Stimulated activated CD4-positive, alpha-beta T cell treated with anti-CD3 and anti-CD28 coated beads, Interleukin-4, amount 100 ng/mL, for 24 hours (primary cell): ENCODE measurements at regions not wholly inside any gene's neighbourhood (a gene's known extent, or its start where the extent isn't known, plus 50 kb on each side); places are given as distances from the start of the nearest gene placed in this dataset.
"Not testable (repeated sequence)": the region's sequence is repeated elsewhere in the genome, so short reads cannot be mapped to it uniquely, and the experiment has no call there.

Experiments used
- DNase-seq: peaks from one replicate; pipeline ENCODE4 v3.0.0-alpha.2; 2020

DNA sequence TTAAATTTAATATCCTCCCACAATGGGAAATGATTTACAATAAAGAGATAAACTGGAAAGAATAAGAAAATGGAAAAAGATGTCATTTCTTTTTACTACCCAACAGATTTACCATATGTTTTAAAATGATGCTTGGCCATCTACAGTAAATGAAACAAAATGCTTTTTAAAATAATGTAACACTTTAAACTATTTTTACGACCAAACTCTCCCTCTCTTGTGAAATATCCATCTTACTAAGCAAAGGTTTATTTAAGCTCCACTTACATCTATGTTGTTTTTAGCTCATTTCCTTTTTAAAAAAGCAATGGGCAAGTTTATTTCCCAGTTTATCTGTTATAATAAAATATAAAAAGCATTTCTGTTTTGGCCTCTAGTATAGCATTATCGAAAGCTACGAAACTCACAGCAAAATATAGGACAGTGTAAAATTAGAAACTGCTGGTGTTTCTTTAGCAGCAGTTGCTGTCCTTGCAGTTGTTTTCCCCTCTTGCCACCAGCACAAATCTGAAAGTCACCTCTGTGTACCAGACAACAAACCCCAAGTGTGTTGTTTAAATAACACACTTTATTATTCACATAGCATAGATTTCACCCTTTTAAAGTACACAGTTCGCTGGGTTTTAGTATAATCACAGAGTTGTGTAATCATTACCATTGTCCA, 195.1 kb downstream of the CDRT15L2 start:
- DNase-seq = no peak

GRCh38 chr17:20775331-20775730, 195.8 kb downstream of the CDRT15L2 start:
- DNase-seq = no peak

DNA sequence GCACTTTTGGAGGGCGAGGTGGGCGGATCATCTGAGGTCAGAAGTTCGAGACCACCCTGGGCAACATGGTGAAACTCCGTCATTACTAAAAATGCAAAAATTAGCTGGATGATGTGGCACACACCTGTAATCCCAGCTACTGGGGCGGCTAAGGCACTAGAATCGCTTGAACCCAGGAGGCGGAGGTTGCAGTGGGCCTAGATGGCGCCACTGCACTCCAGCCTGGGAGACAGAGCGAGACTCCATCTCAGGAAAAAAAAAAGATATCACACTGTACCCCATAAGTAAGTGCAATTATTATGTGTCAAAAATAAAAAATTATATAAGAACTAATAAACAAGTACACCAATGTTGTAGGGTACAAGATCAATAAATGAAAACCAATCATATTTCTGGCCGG, 200.0 kb downstream of the CDRT15L2 start:
- DNase-seq = no peak

GRCh38 chr17:20781260-20781659, 201.7 kb downstream of the CDRT15L2 start:
- DNase-seq = no peak

DNA sequence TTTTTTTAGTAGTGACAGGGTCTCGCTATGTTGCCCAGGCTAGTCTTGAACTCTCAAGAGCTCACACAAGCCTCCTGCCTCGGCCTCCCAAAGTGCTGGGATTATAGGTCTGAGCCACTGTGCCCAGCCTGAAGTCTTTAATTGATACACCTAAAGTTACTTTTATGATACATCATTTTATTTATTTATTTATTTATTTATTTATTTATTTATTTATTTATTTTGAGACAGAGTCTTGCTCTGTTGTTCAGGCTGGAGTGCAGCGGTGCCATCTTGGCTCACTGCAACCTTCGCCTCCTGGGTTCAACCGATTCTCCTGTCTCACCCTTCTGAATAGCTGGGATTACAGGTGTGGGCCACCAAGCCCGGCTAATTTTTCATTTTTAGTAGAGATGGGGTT, 202.3 kb downstream of the CDRT15L2 start:
- DNase-seq = not testable (repeated sequence)

GRCh38 chr17:20783091-20783490, 203.6 kb downstream of the CDRT15L2 start:
- DNase-seq = no peak

GRCh38 chr17:20784100-20784665, 204.7 kb downstream of the CDRT15L2 start:
- no peak for DNase-seq

DNA sequence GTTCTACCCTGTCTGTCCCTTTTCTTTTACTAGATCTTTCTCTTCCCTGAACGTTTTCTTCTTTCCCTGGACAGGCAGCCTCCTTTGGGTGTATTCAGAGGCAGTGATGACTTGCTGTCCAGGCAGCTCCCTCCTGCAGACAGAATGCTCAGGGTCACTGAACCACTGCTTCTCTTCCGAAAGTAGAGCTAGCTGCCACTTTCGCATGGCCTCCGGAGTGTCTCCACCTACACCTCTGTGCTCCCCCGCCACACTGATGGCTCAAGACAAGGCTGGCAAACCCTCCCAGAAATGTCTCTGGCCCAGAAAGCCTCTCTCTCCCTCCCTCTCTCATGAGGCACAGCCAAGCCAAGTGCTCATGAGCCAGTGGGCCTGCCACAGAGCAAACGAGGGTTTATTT, 207.8 kb downstream of the CDRT15L2 start:
- DNase-seq = no peak

- no peak for DNase-seq
Measured at GRCh38 chr17:20791626-20792025, 212.1 kb downstream of the CDRT15L2 start.

GRCh38 chr17:20794532-20794931, 215.0 kb downstream of the CDRT15L2 start:
- not testable (repeated sequence) for DNase-seq

DNA sequence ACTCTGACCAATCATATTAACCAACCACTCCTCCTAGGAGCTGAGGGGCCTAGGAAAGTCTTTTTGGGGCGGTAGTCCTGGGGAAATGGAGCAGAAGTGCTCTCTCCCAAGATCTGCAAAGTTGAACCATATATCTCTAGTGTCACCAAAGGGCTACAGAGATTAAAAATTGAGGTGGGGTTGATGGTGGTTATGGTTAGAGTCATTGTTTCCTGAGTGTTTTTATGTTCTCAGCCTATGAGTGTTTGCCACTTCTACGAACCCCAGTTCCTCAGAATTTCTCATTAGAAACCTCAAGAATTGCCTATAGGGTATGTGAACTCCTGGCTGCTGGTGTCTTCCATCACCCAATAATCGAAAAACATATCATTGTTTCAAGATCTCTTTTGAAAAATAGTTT, 217.8 kb downstream of the CDRT15L2 start:
- no peak for DNase-seq

- no peak for DNase-seq
Measured at GRCh38 chr17:20800146-20800545, 220.6 kb downstream of the CDRT15L2 start.

GRCh38 chr17:20805751-20806150, 226.2 kb downstream of the CDRT15L2 start:
- no peak for DNase-seq

- not testable (repeated sequence) for DNase-seq
Measured at GRCh38 chr17:20807566-20807965, 228.0 kb downstream of the CDRT15L2 start.

DNA sequence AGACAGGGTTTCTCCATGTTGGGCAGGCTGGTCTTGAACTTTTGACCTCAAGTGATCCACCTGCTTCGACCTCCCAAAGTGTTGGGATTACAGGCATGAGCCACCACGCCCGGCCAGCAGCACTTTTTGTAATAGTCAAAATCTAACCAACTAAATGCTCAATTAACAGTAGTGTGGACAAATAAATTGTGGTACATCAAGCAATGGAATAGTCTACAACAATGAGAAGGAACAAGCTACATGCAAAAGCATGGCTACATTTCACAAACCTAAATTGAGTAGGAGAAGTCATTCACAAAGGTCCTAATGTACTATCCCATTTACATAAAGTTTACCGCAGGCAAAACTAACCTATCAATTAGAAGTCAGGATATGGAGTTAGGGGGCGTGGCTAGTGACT, 227.4 kb downstream of the USP22 start:
- not testable (repeated sequence) for DNase-seq

DNA sequence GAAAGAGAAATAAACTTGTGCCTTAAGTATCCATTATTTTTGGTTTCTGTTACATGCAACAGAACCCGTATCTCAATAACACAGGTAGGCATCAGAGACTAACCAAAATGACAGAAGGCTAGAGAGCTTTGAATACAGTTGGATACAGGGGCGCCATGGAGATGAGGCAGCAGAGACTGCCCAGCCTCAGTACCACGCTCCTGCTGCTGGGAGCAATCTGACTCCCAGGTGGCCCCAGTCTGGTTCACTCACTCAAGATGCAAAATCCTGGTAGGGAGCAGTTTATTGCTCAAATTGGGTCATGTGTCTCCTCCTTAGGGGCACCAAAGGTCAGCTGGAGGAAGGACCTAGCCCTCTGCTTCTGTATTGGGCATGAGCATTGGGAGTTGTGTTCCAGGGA, 218.9 kb downstream of the USP22 start:
- no peak for DNase-seq

GRCh38 chr17:20825539-20825938, 217.3 kb downstream of the USP22 start:
- no peak for DNase-seq

GRCh38 chr17:20840453-20840852, 202.4 kb downstream of the USP22 start:
- not testable (repeated sequence) for DNase-seq

DNA sequence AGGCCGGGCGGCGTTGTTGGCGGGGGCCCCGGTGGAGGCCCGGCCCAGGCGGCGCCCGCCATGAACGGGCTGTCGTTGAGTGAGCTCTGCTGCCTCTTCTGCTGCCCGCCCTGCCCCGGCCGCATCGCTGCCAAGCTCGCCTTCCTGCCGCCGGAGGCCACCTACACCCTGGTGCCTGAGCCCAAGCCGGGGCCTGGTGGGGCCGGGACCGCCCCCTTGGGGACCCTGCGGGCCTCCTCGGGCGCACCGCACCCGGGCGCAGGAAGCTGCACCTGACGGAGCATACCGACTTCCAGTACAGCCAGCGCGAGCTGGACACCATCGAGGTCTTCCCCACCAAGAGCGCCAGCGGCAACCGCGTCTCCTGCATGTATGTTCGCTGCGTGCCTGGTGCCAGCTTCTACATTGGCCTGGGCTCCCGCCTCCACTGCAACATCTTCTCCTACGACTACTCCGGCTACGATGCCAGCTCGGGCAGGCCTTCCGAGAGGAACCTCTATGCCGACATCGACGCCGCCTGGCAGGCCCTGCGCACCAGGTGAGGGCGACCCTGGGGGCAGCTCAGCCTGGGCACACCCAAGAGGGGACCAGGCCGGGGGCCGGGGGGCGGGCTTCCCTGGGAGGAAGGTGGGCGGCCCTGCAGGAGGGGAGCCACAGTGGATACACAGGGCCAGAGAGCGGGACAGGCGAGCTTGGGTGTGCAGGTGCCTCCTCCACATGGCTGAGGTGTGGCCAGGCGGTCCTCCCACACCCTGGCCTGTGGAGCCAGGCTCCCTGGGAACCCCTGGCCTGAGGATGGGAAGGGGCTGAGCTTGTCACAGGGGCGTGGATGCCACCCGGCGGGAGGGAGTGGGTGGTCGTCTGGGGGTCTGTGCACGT, 201.6 kb downstream of the USP22 start:
- DNase-seq = not testable (repeated sequence)

- DNase-seq = not testable (repeated sequence)
Measured at GRCh38 chr17:20842012-20842411, 200.8 kb downstream of the USP22 start.

DNA sequence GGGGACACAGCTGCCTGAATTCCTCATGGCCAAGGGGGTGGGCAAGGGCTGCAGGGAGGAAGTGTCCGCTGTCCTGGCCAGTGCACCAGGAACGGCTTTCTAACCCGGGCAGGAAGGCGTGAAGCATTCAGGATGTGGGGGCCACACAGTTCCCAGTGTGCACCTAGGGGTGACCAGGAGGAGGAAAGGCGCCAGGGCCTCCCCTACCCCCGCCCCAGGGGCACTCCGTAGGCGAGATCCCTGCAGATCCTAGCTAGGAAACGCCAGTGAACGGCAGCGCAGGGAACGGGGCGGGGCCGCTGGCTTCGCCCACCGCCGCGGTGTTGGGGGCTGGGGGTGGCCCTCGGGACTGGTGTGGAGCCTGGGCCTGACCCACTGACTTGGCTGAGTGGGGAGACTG, 199.6 kb downstream of the USP22 start:
- not testable (repeated sequence) for DNase-seq

- peak; percentile 23 for DNase-seq
Measured at GRCh38 chr17:20843799-20844553, 198.8 kb downstream of the USP22 start.

GRCh38 chr17:20848869-20849443, 193.9 kb downstream of the USP22 start:
- DNase-seq = not testable (repeated sequence)
